GM06990 (cell line): ENCODE measurements at regions not wholly inside any gene's neighbourhood (a gene's known extent, or its start where the extent isn't known, plus 50 kb on each side); places are given as distances from the start of the nearest gene placed in this dataset.

ENCODE experiments used
- DNase-seq: peaks from one replicate; pipeline ENCODE4 v3.0.0-alpha.2; 2011; ENCODE audit not compliant: insufficient read length; ENCODE audit errors: extremely low read depth
- H3K27me3 ChIP-seq: replicated peaks from 2 replicates; pipeline ENCODE4 v1.6.0; 2011; ENCODE audit warnings: low read length; ENCODE audit not compliant: control insufficient read depth, insufficient read depth
- H3K36me3 ChIP-seq: 2 replicates; pipeline ENCODE4 v1.5.1; 2011; ENCODE audit warnings: low read length; ENCODE audit not compliant: control insufficient read depth, insufficient read depth
- H3K4me3 ChIP-seq: replicated peaks from 2 replicates; pipeline ENCODE4 v1.5.1; 2011; ENCODE audit warnings: low read depth, mild to moderate bottlenecking, control low read depth, low read length
- CTCF ChIP-seq: IDR thresholded peaks from 2 replicates; pipeline ENCODE4 v1.5.1; 2011; ENCODE audit warnings: low read length, control low read depth, mild to moderate bottlenecking, inconsistent platforms; ENCODE audit not compliant: insufficient read depth, poor library complexity, severe bottlenecking

DNA sequence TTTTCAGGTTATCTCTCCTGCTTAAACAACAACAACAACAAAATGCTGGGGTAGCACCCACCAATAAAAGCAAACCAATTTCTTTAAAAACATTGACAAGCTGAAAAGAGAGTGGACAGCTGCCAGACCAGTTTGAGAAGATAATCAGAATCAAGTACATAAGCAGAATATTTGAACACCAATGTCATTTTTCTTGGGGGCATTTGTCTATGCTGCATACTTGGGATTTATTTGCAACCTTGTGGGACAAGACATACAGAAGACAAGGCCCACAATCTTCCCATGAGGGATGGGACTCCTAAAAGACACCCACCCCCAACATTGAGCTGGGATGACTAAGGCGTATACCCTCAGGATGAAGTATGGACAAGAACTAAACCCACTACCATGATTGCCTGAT is 62.2 kb upstream of the NXPH2 start:
- no peak for TF ChIP-seq CTCF
- no peak for DNase-seq
- no peaks in the 10 kb centered on the region for H3K27me3 ChIP-seq
- H3K36me3 ChIP-seq = no peaks in the 10 kb centered on the region
- H3K4me3 ChIP-seq = no peak overlapping the region

DNA sequence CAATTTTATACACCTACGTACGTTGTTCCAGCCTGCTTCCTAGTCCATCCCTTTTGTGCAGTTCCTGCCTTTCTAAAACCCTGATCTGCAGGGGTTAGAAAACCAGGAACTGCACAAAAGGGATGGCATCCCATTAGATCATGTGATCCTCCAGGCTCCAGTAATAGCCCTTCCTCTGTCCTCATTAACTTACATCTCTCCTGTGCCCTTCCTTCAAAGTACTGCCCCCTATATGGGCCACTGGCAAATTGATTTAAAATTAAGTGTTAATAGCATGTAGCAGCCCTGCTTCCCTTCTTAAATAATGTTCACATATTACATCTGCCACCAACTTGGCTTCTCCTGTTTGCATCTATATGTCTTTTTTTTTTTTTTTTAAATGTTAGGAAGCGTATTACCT is 61.3 kb upstream of the NXPH2 start:
- no peak for TF ChIP-seq CTCF
- Histone ChIP-seq H3K27me3 (no peaks in the 10 kb centered on the region), H3K36me3 (no peaks in the 10 kb centered on the region), H3K4me3 (no peak overlapping the region)
- no peak for DNase-seq

DNA sequence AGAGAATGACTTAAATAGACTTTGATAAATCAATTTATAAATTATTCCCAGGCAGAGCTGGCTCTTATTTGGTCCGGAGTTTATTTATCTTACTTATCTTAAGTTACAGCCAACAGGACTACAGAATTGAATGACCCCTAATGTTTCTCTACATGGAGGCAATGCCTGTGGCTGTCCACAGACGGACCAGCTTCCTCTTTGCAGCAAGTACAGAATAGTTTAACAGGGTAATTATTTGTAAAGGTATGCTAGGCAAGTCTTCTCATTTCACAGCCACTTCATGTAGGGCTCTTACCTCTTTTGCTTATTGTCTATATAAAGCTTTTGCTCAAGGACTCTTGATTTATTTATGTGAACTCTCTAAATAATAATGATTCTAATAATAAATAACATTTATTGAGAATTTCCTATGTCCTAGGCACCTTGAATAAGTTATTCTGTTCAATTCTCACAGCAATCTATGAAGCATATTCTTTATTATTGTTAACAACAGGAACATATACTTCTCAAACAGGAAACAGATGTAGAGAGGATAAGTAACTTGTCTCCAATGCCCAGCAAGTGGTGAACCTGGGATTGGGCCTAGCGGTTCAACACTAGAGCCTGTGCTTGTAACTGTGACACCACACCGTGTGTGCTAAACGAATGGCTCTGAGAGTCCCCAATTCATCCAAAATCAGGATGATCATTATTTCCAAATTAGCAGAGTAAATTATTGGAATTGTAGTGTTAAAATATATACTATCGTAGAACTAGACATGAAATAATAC is 58.8 kb upstream of the NXPH2 start:
- H3K27me3 ChIP-seq = no peaks in the 10 kb centered on the region
- H3K4me3 ChIP-seq = no peak overlapping the region
- no peaks in the 10 kb centered on the region for H3K36me3 ChIP-seq
- TF ChIP-seq CTCF = no peak
- no peak for DNase-seq

- TF ChIP-seq CTCF = no peak
- Histone ChIP-seq H3K4me3 (no peak overlapping the region), H3K36me3 (no peaks in the 10 kb centered on the region), H3K27me3 (no peaks in the 10 kb centered on the region)
- DNase-seq = no peak
These were observed 51.5 kb upstream of the NXPH2 start for GRCh38 chr2:138831691-138832090.

GRCh38 chr2:138831154-138831553 is 51.0 kb upstream of the NXPH2 start:
- no peak for TF ChIP-seq CTCF

DNA sequence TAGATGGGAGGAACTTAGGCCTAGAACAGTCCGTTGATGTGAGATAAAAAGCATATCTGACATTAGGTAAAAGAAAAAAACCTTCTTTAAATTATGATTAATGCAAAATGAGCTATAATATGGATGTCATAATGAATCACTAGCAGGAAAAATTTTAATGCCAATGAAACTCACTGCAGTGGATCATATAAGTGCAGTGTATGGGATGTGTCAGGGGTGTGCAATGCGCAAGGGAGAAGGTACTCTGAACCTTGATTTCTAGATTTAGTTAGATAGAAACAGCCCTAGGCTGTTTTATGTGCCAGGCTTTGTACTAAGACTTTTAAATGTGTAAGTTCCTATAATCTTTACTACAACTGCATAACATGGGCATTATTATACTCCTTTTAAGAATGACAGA is 50.4 kb upstream of the NXPH2 start:
- Histone ChIP-seq H3K36me3 (no peaks in the 10 kb centered on the region), H3K4me3 (no peak overlapping the region), H3K27me3 (no peaks in the 10 kb centered on the region)
- TF ChIP-seq CTCF = no peak
- no peak for DNase-seq

More at GRCh38 chr2:138831154-138831553, 51.0 kb upstream of the NXPH2 start:
- DNase-seq = no peak
- Histone ChIP-seq H3K36me3 (no peaks in the 10 kb centered on the region), H3K4me3 (no peak overlapping the region), H3K27me3 (no peaks in the 10 kb centered on the region)
